ENCODE measurements at regions not wholly inside any gene's neighbourhood (a gene's known extent, or its start where the extent isn't known, plus 50 kb on each side); places are given as distances from the start of the nearest gene placed in this dataset.
"Not testable (repeated sequence)": the region's sequence is repeated elsewhere in the genome, so short reads cannot be mapped to it uniquely, and the experiment has no call there.

GRCh38 chrY:7588176-7588575, 676.6 kb upstream of the AMELY start:
- TF ChIP-seq CTCF, POLR2AphosphoS5 (IDR thresholded peaks at IDR 0.05): not testable (repeated sequence)
